Transverse colon (tissue), 4 donors: ENCODE measurements at regions not wholly inside any gene's neighbourhood (a gene's known extent, or its start where the extent isn't known, plus 50 kb on each side); places are given as distances from the start of the nearest gene placed in this dataset.

Source experiments
- EP300 ChIP-seq: sonication (generic); formaldehyde crosslinking; IDR thresholded peaks from one replicate; pipeline ENCODE4 v1.6.1; 2017; ENCODE audit warnings: antibody characterized with exemption, low read depth
- POLR2A ChIP-seq: fragments of 450-650 bp; IDR thresholded peaks from one replicate; pipeline ENCODE4 v1.6.1; 2016; ENCODE audit warnings: antibody characterized with exemption, mild to moderate bottlenecking, moderate library complexity
- POLR2AphosphoS5 ChIP-seq, 3 donors: sonication (generic); formaldehyde crosslinking; IDR thresholded peaks; one replicate each; pipeline ENCODE4 v1.6.1; 2016; ENCODE audit warnings: antibody characterized with exemption in 3 of 3
- TF ChIP-seq, protein P1 (sequence below), 5 experiments: fragments of 200-600 bp in 3 of 5; fragments of 450-650 bp in 2 of 5; sonication (generic) in 3 of 5; IDR thresholded peaks; 1 replicate in 2 of 5; 2 replicates in 3 of 5; pipeline ENCODE4 v1.5.1; 2016 to 2017; ENCODE audit warnings: antibody characterized with exemption in 5 of 5, inconsistent platforms in 3 of 5, mild to moderate bottlenecking in 2 of 5, moderate library complexity in 1 of 5

DNA sequence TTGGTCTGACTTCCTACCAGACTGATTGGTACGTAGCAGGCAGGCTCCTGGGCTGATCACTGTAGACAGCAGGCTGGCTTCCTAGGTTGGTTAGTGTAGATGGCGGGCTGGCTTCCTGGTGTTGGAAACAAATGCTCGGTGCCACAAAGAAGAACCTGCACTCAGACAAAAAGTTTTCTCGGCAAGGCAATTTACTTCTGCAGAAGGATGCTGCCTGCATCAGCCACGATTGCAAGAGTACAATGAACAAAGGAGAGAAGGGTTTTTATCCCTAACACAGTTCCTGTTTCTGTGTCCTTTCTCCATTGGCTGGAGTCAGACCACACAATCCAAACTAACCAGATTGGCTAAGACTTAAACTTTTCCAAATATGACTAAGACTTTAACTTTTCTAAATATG lies 123.6 kb upstream of the PPP2R2D start:
- TF ChIP-seq, protein P1, sequence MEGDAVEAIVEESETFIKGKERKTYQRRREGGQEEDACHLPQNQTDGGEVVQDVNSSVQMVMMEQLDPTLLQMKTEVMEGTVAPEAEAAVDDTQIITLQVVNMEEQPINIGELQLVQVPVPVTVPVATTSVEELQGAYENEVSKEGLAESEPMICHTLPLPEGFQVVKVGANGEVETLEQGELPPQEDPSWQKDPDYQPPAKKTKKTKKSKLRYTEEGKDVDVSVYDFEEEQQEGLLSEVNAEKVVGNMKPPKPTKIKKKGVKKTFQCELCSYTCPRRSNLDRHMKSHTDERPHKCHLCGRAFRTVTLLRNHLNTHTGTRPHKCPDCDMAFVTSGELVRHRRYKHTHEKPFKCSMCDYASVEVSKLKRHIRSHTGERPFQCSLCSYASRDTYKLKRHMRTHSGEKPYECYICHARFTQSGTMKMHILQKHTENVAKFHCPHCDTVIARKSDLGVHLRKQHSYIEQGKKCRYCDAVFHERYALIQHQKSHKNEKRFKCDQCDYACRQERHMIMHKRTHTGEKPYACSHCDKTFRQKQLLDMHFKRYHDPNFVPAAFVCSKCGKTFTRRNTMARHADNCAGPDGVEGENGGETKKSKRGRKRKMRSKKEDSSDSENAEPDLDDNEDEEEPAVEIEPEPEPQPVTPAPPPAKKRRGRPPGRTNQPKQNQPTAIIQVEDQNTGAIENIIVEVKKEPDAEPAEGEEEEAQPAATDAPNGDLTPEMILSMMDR (IDR thresholded peaks at IDR 0.05) = no peak
- no peak for TF ChIP-seq POLR2AphosphoS5 (IDR thresholded peaks at IDR 0.05)
- no peak for TF ChIP-seq POLR2A
- TF ChIP-seq EP300 = no peak
